HG03439 (cell line): ENCODE measurements at regions not wholly inside any gene's neighbourhood (a gene's known extent, or its start where the extent isn't known, plus 50 kb on each side); places are given as distances from the start of the nearest gene placed in this dataset.

ENCODE experiments used
- ATAC-seq: cut with Tn5 transposase; IDR thresholded peaks from one replicate; pipeline ENCODE4 v1.9.1; 2021; ENCODE audit warnings: mild to moderate bottlenecking, moderate library complexity; ENCODE audit not compliant: unreplicated experiment

DNA sequence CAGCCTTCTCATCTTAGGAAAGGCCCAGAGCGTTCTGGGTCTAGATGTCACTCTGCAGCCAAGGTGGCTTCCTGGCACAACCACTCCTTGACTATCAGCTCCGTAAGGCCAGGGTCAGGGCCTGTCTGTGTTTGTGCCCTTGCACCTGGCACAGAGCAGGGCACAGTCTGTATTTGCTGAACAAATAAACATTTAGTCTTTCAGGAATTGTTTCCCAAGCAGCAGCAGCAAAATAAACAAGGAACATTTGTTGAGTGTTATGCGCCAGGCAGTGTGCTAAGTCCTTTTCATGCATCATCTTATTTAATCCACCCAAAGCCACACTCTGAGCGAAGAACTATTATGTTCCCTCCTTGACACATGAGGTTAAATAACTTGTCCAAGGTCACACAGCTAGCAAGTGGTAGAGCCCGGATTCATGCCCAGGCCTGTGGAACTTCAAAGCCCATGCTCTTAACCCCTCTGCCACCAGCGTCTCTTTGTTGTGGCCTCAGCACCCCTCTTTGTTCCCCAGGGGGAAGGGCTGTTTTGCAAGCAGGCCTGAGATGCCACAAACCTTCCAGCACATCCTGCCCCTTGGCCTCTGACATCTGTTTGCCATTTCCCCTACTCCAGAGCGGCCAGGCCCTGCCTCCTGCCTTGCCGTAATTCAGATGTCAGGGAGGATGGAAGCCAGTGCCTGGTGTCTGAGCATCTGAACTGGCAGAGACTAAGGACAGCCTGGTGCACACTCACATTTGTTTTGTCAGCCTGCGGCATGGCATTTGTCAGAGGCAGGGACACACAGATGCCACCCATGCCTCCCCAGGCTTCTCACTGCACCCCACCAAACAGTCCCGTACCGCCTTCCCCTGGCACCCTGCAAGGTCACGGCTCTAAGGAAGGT, 325.8 kb upstream of the ZMIZ1 start:
- ATAC-seq = no peak

DNA sequence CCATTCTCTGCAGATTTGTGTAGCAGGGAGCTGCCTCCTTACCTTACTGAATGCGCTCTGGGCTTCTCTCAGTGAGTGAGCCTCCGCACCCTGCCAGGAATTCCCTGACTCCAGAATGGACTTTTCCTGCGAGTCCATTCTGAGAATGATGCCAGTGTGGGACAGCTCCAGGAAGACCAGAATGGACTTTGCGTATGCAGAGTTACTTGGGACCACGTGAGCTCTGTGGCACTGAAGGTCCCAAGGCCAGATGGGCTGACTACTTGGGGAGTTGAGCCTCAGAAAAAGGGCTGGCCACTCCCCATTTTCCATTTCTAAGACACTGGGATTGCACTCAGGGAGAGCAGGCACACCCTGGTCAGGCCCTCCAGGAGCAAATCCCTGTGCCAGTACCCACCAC, 324.7 kb upstream of the ZMIZ1 start:
- no peak for ATAC-seq

DNA sequence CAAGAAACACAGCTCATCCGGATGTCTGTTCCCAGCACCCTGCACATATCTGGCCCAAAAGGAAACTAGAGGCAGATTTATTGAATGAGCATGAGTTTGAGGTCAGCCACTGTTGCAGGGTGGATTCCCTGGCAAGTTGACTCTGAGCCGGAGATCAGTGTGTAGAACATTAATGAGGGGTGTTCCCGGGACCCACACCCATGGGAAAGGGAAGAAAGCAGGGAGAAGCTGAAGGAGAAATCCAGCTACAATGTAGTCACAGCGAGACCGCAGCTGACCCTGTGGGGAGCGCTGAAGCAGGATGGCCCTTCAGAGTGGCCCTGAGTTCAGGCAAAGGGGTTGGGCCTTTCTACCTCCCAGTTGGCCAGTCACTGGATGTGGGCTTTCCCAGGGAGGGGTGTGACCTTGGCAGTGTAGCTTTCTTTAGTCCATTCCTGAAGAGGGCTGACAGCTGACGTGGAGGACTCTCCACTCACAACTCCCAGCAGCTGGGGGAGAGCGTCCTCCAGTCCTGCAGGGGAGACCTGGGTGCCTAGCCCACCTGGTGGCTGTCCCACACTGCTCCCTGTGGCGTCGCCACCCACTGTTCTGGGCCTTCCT, 324.2 kb upstream of the ZMIZ1 start:
- no peak for ATAC-seq

DNA sequence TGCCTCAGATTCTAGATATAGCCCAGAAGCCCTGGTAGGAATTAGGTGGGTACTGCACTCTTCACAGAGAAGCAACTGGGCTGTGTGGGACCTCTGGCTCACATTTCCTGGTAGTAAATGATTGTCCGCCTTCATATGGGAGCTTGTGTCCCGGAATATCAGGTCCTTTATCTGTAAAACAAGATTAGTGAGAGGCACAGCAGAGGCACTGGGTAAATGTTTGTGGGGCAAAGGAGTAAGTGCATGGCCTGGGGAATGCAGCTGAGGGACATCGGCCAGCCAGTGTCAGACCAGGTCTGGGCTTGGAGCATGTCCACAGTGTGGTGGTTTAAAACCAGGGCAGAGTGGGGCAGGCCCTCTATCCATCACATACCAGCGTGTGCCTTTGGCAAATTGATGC, 323.3 kb upstream of the ZMIZ1 start:
- no peak for ATAC-seq

DNA sequence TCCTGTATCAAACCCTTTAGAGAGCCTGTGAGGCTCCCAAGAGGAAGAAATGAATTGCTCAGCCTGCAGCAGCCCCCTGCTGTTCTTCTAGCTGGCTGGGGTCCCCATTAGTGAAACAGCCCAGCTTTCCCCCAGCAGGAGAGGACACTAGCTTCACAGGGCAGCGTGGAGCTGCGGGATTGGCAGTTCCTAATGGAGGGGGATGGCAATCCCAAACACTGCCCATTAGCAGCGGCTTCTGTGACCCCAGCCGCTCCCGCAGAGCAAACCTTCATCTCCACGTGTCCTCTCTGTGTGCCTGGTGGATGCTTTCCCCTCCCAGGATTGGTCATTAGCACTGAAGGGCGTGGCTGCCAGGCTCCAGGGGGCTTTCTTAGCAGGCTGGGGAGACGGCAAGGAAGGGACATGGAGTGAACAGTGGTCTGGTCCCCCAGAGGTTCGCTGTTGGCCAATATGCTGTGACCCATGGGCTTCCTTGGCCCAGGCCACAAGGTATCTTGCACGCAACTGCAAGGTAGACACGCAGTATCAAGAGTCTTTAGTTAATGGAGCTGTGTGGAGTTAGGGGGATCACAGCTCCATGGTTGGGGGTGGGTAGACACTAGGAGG, 322.5 kb upstream of the ZMIZ1 start:
- ATAC-seq = no peak

DNA sequence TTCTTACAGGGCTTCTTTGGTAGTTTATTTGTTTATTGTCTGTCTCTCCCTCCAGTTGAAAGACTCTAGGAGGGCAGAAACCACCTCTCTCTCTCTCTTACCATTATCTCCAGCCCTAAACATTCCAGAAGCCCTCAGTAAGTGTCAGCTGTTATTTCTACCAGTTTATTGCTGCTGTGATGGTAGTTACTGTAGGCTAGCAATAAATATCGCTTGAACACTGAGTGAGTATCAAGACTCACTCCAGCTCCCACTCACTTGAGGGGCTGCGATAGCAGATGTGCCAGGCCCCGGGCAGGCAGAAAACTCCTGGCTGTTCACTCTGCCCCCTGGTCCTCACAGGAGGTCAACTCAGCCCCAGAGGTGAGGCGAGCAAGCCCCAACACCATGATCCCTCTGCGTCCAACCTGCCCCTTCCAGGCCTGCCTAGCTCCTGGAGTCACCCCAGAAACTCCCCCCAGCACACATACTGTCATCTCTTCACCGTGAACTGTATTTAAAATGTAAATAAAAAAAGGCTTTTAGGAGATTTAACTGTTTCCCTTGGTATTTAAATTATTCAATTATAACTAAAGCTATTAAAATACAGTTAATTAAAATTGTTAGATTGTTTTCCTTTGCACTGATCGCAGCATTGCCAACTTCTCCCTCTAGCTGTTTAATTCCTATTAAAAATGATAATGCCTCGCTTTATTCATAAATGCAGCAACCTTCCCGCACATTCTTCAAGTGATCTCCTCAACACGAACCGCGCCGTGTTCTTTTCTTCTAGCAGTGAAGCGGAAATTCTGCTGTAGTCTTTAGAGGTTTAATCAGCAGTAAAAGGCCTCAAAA, 321.1 kb upstream of the ZMIZ1 start:
- no peak for ATAC-seq

DNA sequence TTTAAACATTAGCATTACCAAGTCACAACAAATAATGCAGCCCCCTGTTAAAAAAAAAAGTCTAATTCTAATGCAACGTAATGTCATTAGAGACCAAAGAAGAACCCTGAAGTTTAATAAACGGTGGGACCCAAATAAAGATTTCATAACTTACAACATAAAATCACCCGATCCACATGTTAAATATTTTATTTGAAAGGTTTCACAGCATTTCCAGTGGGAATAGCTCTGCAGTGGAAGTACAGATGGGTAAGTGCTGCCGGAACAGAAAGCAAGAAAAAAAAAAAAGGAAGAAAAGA, 320.6 kb upstream of the ZMIZ1 start:
- no peak for ATAC-seq

DNA sequence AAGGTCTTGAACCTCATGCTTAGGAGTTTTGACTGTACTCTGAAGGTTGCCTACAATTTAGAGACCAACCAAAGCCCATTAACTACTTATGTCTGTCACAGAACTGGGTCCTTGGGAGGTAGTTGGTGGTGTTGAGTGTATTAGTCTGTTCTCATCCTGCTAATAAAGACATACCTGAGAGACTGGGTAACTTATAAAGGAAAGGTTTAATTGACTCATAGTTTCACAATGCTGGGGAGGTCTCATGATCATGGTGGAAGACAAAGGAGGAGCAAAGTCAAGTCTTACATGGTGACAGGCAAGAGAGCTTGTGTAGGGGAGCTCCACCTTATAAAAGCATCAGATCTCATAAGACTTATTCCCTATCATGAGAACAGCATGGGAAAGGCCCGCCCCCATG, 319.6 kb upstream of the ZMIZ1 start:
- ATAC-seq = no peak

DNA sequence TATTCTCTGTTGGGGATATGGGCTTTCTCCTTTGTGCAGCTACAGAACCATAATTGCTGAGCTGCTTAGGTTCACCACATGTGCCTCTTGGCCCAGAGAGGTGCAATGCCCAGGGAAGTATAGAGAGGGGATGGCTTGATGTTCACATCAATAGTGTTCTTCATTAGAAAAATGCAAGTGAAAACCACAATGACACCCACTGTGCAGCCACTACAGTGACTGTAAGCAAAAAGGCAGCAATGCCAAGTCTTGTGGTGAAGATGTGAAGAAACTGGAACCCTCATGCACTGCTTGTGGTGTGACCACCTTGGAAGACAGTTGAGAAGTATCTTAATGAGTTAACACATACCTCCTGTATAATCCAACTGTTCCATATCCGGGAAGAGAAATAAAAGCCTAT, 318.9 kb upstream of the ZMIZ1 start:
- no peak for ATAC-seq

DNA sequence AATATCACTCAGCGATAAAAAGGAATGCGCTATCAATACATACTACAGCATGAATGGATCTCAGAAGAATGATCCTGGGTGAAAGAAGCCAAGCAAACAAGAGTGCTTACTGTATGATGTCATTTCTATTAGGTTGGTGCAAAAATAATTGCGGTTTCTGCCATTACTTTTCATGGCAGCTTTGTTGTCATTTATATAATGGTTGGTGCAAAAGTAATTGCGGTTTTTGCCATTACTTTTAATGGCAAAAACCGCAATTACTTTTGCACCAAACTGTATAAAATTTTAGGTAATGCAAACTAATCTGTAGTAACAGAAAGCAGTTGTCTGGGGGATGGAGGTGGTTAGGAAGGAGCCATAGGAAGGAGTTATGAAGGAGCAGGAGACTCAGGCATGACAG, 318.3 kb upstream of the ZMIZ1 start:
- no peak for ATAC-seq

DNA sequence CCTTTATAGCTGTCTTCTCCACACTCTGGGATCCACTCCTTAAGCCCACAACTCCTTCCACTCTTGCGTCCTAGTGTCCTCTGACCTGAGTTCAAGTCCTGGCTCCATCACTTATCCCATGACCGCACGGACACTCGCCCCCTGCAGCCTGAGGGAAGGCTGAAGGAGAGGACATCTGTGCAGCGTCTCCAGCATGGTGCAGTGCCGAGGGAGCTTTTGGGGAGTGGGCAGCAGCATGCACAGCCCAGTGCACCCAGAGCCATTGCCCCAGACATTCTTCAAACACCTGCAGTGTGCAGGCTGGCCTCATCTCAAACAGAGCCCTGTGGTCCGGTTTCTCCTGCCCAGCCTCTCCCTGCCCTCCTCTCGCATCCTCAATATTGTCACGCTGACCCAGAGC, 317.1 kb upstream of the ZMIZ1 start:
- ATAC-seq = no peak

DNA sequence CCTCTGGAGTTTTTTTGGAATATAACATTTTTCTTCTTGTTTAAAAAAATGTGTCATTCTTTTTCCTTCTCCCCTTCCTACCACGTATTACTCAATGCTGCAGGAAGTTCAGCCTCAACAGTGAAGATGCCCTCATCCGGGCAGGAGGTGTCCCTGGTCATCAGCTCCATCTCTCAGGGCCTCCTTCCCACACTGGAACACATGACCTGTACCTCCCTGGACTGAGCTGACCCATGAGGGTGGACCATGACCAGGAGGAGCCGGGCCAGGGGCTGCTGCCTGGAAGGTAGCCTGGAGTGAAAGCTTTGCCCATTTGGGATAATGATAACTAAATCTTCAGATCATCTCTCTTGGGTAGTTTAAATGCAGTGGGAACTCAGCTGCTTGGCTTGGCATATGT, 316.5 kb upstream of the ZMIZ1 start:
- ATAC-seq = no peak

DNA sequence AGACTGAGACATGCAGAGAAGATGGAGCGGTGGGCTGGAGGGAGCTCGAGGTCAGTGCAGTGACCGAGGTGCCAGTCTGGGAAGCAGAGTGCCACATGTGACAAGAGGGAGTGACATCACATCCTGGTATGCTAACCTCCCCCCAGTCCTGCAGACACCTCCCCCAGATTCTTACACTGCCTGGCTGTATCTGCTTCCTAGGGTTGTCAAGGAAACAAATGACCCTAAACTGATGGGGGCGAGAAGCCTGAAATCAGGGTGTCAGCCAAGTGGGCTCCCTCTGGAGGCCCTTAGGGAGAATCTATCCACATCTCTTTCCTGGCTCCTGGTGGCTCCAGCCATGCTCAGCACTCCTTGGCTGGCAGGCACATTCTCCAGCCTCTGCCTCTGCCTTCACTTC, 316.1 kb upstream of the ZMIZ1 start:
- ATAC-seq = no peak

DNA sequence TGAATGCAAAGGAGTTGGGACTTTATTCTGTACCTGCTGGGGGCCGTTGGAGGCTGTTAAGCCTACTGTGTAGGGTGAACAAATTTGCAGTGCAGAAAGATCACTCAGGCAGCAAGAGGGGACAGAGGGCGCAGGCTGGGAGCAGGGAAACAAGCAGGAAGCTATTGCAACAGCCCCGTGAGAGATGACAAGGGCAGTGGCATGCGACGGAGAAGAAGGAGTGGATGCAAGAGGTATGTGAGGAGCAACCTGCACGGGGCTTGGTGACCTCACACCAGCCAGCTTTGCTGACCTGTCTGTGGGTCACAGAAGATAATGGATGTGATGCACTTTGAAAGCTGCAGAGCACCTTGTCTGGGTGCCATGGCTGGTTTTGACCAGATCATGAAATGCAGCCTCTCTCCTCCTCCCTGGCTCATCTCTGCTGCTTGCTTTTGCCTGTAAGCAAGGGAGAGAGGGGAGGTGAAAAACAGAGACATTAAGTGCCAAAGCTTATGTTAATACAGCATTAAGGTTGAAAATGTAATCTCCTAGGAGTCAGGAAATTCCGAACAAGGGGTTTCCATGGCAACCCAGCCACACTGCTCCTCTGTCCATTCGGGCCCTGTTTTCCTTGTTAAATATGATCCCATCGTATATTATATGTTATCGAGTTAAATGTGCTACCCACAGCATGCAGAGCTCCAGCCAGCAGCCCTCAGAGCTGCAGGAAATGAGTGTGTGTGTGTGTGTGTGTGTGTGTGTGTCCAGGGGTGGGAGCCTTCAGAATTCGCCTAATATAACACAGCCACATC, 314.3 kb upstream of the ZMIZ1 start:
- ATAC-seq = no peak

DNA sequence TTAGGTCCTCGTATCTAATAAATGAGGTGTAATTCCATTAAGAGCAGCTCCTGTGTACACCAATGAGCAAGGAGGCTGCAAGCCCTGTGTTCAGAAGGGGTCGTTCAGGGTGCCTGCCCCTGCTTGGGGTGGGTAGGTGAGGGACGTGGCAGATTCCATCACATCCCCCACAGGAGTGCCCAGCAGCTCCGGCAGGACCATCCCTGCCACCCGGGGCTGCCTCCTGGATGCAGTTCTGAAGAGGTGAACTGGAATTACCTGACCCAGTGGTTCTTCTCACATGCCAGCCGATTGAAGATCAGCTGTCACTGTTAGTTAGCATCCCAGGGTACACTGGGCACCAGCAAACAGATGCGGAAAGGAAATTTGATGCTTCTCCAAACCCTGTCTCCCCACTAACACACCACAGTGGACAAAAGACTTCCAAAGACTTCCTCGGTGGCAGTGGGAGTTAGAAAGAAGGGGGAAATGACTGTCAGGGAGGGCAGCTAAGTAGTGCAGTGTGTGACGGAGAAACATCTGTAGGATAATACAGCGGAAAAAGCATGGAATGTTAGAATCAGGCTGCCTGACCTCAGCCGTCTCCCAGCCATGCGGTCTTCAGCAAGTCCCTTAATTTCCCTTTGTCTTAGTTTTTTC, 313.6 kb upstream of the ZMIZ1 start:
- no peak for ATAC-seq

DNA sequence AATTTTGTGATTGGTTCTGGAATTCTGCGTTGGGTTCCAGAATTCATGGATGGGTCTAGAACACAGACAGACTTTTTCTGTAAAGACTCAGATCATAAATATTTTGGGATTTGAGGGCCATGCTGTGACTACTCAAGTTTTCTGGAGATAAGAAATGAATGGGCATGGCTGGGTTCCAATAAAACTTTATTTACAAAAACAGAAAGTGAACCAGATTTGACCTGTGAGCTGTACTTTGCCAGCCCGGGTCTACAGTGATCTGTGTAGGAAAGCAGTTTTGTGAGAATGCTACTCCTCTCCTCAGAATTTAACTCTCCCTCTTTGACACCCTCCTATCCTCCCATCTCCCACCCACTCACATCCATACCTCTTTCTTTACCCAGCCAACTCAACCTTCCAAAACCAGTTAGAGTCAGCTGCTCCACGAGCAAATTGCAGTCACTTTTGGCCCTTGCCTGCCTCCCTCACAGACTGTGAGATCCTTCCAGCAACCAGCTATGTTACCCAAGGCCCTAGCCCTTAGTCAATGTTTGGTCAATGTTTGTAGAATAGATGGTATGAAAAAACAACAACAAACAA, 312.8 kb upstream of the ZMIZ1 start:
- no peak for ATAC-seq

DNA sequence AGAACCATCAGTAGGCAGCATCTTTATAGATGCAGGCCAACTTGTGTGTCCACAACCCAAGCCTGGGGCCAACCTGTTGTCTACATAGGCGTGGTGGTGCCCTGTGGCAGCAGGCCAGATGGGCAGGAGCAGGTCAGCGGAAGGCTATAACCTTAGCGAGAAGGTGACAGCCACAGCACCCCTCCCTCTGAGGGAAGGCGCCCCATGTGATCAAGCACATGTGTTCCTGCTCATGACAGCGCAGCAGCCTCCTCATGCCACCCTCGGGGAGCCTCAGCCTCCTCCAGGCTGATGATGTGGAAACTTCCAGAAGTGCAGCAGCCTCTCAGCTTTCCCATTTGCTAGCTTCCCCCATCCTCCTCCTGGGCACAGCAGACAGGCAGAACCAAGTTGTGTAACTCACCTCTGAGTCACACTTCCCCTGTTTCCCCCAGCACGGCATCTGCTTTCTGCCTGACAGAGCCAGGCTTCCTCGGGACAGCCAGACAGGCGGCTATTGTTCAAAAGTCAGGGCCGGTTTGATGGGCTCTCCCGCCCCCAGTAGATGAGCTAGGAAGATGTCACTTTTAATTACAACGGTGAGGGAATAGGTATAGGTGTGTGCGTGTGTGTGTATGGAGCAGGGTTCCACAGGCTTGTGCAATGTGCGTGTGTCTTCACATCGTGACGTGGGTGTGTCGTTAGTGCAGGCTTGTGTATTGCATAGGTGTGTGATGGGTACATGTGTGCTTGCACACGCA, 312.0 kb upstream of the ZMIZ1 start:
- no peak for ATAC-seq

DNA sequence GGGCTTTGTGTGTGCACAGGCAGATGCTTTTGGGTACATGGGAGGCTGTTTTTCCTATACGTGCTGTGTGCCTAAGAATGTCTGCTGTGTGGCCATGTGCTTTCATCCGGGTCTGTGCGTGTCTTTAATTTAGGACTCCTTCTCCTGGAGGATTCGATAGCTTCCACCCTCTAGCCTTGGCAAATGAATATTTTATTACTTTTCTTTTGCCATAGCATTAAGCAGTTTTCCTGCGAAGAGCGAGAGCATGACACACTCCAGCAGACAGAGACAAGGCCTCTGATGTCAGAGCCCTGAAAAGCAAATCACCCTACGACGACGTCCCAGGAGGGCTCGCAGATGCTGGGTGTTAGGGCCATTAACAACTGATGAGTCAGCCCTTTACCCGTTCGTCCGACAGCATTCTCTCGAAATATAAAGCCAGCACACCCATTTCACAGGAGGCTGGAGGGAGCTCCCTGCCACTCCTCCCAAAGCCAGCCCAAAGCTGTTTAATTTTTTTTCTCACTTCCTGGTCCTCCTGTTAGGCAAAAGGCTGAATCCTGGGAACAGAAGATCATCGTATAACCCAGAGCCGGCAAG, 311.3 kb upstream of the ZMIZ1 start:
- ATAC-seq = no peak

DNA sequence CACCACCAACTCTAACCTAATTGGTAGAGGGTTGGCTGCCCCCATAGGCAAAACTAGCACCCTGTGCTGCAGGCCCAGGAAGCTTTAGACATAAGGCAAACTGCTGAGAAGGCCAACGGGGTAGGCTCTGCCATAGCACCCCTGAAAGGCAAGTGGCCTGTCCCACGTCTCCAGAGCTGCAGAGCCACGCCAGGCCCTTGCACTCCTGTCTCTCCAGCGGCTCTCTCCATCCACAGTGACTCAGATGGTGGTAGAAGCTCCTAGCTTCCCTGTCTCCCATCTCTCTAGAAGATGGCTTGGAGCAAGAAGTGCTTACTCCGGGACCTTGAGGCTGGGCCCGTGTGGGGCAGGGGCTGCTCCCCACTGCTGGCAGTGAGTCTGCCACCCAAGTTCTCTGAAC, 310.6 kb upstream of the ZMIZ1 start:
- no peak for ATAC-seq
